ENCODE measurements at regions not wholly inside any gene's neighbourhood (a gene's known extent, or its start where the extent isn't known, plus 50 kb on each side); places are given as distances from the start of the nearest gene placed in this dataset.

DNA sequence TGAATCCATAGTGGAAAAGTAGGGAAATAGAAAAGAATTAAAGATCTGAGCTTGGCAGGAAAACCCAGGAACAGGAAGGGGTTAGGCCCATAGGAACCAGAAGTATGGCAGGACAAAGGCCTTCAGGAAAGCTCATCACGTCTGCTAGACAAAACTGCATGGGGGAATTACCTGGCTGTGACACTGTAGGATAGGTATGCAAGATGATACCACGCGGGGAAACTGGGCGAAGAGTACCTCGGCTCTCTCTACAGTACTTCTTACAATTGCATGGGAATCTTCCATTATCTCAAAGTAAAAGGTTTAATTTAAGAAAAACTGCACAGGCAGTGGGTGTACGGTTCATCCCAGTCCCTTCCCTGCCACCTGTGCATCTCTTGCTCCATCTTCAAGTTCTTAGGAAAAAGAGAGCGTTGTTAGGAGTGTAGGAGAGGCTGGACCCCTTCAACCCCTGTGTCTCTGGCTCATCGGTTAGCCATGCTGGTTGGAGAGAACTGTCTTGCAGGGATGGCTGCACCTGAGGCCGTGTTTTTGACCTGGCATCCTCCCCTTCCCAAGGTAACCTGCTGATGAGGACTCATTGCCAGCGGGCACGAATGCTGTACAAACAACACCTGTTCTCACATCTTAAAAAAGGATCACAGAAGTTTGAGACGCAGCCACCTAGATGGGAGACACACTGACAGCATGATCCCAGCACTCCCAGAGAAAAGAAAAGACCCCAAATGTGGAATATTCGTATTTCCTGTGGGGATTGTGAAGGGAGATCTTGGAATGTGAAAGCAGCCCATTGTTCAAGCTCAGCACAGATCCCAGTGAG, 120.5 kb upstream of the COPS8 start:
- H3K27ac ChIP-seq (ENCODE audit: low read length) = no peak overlapping the region
- H2AFZ ChIP-seq (ENCODE audit: low read depth, low read length) = no peak overlapping the region

DNA sequence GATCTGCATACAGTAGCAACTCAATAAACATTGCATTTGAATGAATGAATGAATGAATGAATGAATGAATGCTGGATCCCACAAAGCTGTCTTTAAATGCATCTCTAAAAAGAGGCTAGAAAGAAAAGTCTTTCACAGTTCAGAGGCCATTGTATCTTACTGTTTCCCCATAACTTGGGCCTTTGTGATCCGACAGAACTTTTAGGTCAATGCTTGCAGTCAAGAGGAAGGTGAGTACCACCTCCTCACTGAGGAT, 119.9 kb upstream of the COPS8 start:
- Histone ChIP-seq H3K9me3 (ENCODE audit: low read length) (no peaks in the 10 kb centered on the region), H3K79me2 (replicated peaks; ENCODE audit: insufficient read depth, low read length) (no peaks in the 10 kb centered on the region), H3K4me3 (ENCODE audit: low read length) (no peak overlapping the region)

More for the DNA sequence above, 120.5 kb upstream of the COPS8 start:
- Histone ChIP-seq H4K20me1 (ENCODE audit: insufficient read depth) (no peaks in the 10 kb centered on the region), H3K79me2 (replicated peaks; ENCODE audit: insufficient read depth, low read length) (no peaks in the 10 kb centered on the region), H3K9ac (ENCODE audit: low read length) (no peak overlapping the region), H3K9me3 (ENCODE audit: low read length) (no peaks in the 10 kb centered on the region), H3K36me3 (ENCODE audit: insufficient read depth, low read length) (no peaks in the 10 kb centered on the region), H3K9me2 (ENCODE audit: insufficient read depth, low read length) (no peaks in the 10 kb centered on the region), H3F3A (ENCODE audit: insufficient read depth, low read length, poor library complexity, severe bottlenecking) (no peaks in the 10 kb centered on the region), H3K4me2 (ENCODE audit: low read length) (no peak overlapping the region), H3K27me3 (ENCODE audit: insufficient read depth, low read depth, low read length) (no peaks in the 10 kb centered on the region), H3K4me3 (ENCODE audit: low read length) (no peak overlapping the region)
- TF ChIP-seq SMC3 (conservative IDR thresholded peaks at IDR 0.05; ENCODE audit: poor library complexity) (no peak), CTCF (IDR thresholded peaks at IDR 0.05; ENCODE audit: poor library complexity, severe bottlenecking) (no peak), MXI1 (conservative IDR thresholded peaks at IDR 0.05; ENCODE audit: poor library complexity, severe bottlenecking) (no peak), EP300 (conservative IDR thresholded peaks at IDR 0.05; ENCODE audit: poor library complexity, severe bottlenecking) (no peak), REST (IDR thresholded peaks at IDR 0.05; ENCODE audit: borderline replicate concordance) (no peak)

GRCh38 chr2:236967499-236967783, 118.2 kb upstream of the COPS8 start:
- Histone ChIP-seq H3K9ac (ENCODE audit: low read length) (no peak overlapping the region), H4K20me1 (ENCODE audit: insufficient read depth) (no peaks in the 10 kb centered on the region), H3K9me2 (ENCODE audit: insufficient read depth, low read length) (no peaks in the 10 kb centered on the region), H3K4me2 (ENCODE audit: low read length) (no peak overlapping the region), H3K4me3 (ENCODE audit: low read length) (no peak overlapping the region), H3K27me3 (ENCODE audit: insufficient read depth, low read depth, low read length) (no peaks in the 10 kb centered on the region), H2AFZ (ENCODE audit: low read depth, low read length) (no peak overlapping the region), H3K9me3 (ENCODE audit: low read length) (no peaks in the 10 kb centered on the region), H3K79me2 (replicated peaks; ENCODE audit: insufficient read depth, low read length) (no peaks in the 10 kb centered on the region), H3F3A (ENCODE audit: insufficient read depth, low read length, poor library complexity, severe bottlenecking) (no peaks in the 10 kb centered on the region), H3K36me3 (ENCODE audit: insufficient read depth, low read length) (no peaks in the 10 kb centered on the region), H3K27ac (ENCODE audit: low read length) (no peak overlapping the region)
- TF ChIP-seq EZH2 (IDR thresholded peaks at IDR 0.05; ENCODE audit: borderline replicate concordance, insufficient read depth, low read length, poor library complexity, severe bottlenecking) (no peak), SMC3 (conservative IDR thresholded peaks at IDR 0.05; ENCODE audit: poor library complexity) (no peak), TAF1 (IDR thresholded peaks at IDR 0.05; ENCODE audit: low read depth) (no peak), MXI1 (conservative IDR thresholded peaks at IDR 0.05; ENCODE audit: poor library complexity, severe bottlenecking) (no peak), CTCF (IDR thresholded peaks at IDR 0.05; ENCODE audit: poor library complexity, severe bottlenecking) (no peak), POLR2AphosphoS5 (IDR thresholded peaks at IDR 0.05) (no peak), EP300 (conservative IDR thresholded peaks at IDR 0.05; ENCODE audit: poor library complexity, severe bottlenecking) (no peak), RAD21 (conservative IDR thresholded peaks at IDR 0.05) (no peak), REST (IDR thresholded peaks at IDR 0.05; ENCODE audit: borderline replicate concordance) (no peak)

More for the DNA sequence above, 119.9 kb upstream of the COPS8 start:
- H3K36me3 ChIP-seq (ENCODE audit: insufficient read depth, low read length) = no peaks in the 10 kb centered on the region
- no peak overlapping the region for H3K9ac ChIP-seq (ENCODE audit: low read length)
- TF ChIP-seq MXI1 (conservative IDR thresholded peaks at IDR 0.05; ENCODE audit: poor library complexity, severe bottlenecking) (no peak), SMC3 (conservative IDR thresholded peaks at IDR 0.05; ENCODE audit: poor library complexity) (no peak), TAF1 (IDR thresholded peaks at IDR 0.05; ENCODE audit: low read depth) (no peak)
- H3F3A ChIP-seq (ENCODE audit: insufficient read depth, low read length, poor library complexity, severe bottlenecking) = no peaks in the 10 kb centered on the region
- no peak overlapping the region for H2AFZ ChIP-seq (ENCODE audit: low read depth, low read length)
- no peaks in the 10 kb centered on the region for H3K27me3 ChIP-seq (ENCODE audit: insufficient read depth, low read depth, low read length)
- no peaks in the 10 kb centered on the region for H3K9me2 ChIP-seq (ENCODE audit: insufficient read depth, low read length)
- no peaks in the 10 kb centered on the region for H4K20me1 ChIP-seq (ENCODE audit: insufficient read depth)
- no peak overlapping the region for H3K4me2 ChIP-seq (ENCODE audit: low read length)
- H3K27ac ChIP-seq (ENCODE audit: low read length) = no peak overlapping the region

All from neural cell (in vitro differentiated cells).